IMR-90 (cell line): ENCODE measurements at regions not wholly inside any gene's neighbourhood (a gene's known extent, or its start where the extent isn't known, plus 50 kb on each side); places are given as distances from the start of the nearest gene placed in this dataset.

Source experiments
- ATAC-seq: fragments of 200-7000 bp; cut with Tn5 transposase; 2 replicates; pipeline ENCODE4 v1.9.1; 2020; ENCODE audit warnings: low read depth, mild to moderate bottlenecking, moderate library complexity
- BruUV-seq: library from RNA; stranded (reverse); fragments of 400-500 nt; replicated peaks from 2 replicates; lab custom pipeline; 2021; lab: Mats Ljungman, UMichigan
- CTCF ChIA-PET: fragments of 300-600 bp; formaldehyde crosslinking; extraction: SDS; loops from one replicate; lab custom pipeline; 2021; ENCODE audit warnings: antibody characterized with exemption; lab: Yijun Ruan, JAX
- POLR2A ChIA-PET: fragments of 300-600 bp; sonication (Branson Sonifier 250); formaldehyde crosslinking; loops from one replicate; lab custom pipeline; 2022; ENCODE audit warnings: antibody characterized with exemption; ENCODE audit not compliant: unreplicated experiment; lab: Charles Lee
- DNase-seq: peaks from one replicate; pipeline ENCODE4 v3.0.0; 2013
- H2AFZ ChIP-seq: replicated peaks from 2 replicates; pipeline ENCODE3; 2013; ENCODE audit warnings: low read length, mild to moderate bottlenecking; ENCODE audit not compliant: poor library complexity
- H2AK5ac ChIP-seq: 2 replicates; pipeline ENCODE4 v1.6.1; 2013; ENCODE audit warnings: low read depth, low read length, inconsistent platforms
- H2AK9ac ChIP-seq: replicated peaks from 2 replicates; pipeline ENCODE3; 2013; ENCODE audit warnings: mild to moderate bottlenecking, low read depth, low read length, moderate library complexity; ENCODE audit not compliant: poor library complexity
- H2BK120ac ChIP-seq: 2 replicates; pipeline ENCODE4 v1.6.1; 2013; ENCODE audit warnings: low read depth, low read length, inconsistent platforms
- H2BK15ac ChIP-seq: 3 replicates; pipeline ENCODE4 v1.6.1; 2013; ENCODE audit warnings: low read depth, low read length, inconsistent platforms
- H2BK20ac ChIP-seq: 2 replicates; pipeline ENCODE4 v1.6.1; 2013; ENCODE audit warnings: low read depth, mild to moderate bottlenecking, inconsistent platforms, low read length, moderate library complexity
- H2BK5ac ChIP-seq: 2 replicates; pipeline ENCODE4 v1.6.1; 2013; ENCODE audit warnings: mild to moderate bottlenecking, low read depth, low read length, inconsistent platforms; ENCODE audit not compliant: poor library complexity, severe bottlenecking
- H3K14ac ChIP-seq: replicated peaks from 2 replicates; pipeline ENCODE4 v1.6.1; 2013; ENCODE audit warnings: low read depth, low read length, inconsistent platforms
- H3K18ac ChIP-seq: 2 replicates; pipeline ENCODE4 v1.6.1; 2013; ENCODE audit warnings: low read depth, low read length, control low read depth
- H3K23ac ChIP-seq: 2 replicates; pipeline ENCODE4 v1.6.1; 2013; ENCODE audit warnings: low read depth, low read length, inconsistent platforms
- H3K27ac ChIP-seq: 2 replicates; pipeline ENCODE4 v1.5.1; 2013; ENCODE audit warnings: mild to moderate bottlenecking, control low read depth, low read length; ENCODE audit not compliant: insufficient read depth
- H3K27me3 ChIP-seq: 2 replicates; pipeline ENCODE4 v1.6.1; 2013; ENCODE audit warnings: low read length; ENCODE audit not compliant: control insufficient read depth, insufficient read depth
- H3K36me3 ChIP-seq: 2 replicates; pipeline ENCODE4 v1.6.1; 2013; ENCODE audit warnings: low read length, mixed read lengths; ENCODE audit not compliant: control insufficient read depth, insufficient read depth
- H3K4ac ChIP-seq: 2 replicates; pipeline ENCODE4 v1.6.1; 2013; ENCODE audit warnings: low read depth, low read length, inconsistent platforms
- H3K4me1 ChIP-seq: 2 replicates; pipeline ENCODE4 v1.6.1; 2013; ENCODE audit warnings: low read length, mixed read lengths; ENCODE audit not compliant: control insufficient read depth, insufficient read depth
- H3K4me2 ChIP-seq: 2 replicates; pipeline ENCODE4 v1.6.1; 2013; ENCODE audit warnings: low read depth, mild to moderate bottlenecking, control low read depth, low read length, moderate library complexity
- H3K4me3 ChIP-seq: 2 replicates; pipeline ENCODE4 v1.5.1; 2013; ENCODE audit warnings: low read depth, mild to moderate bottlenecking, control low read depth, low read length, moderate library complexity; ENCODE audit not compliant: insufficient read depth
- H3K56ac ChIP-seq: 2 replicates; pipeline ENCODE4 v1.6.1; 2013; ENCODE audit warnings: low read length, inconsistent platforms; ENCODE audit not compliant: insufficient read depth; ENCODE audit errors: extremely low read depth
- H3K79me1 ChIP-seq, 2 experiments: 2 replicates each; pipeline ENCODE4 v1.6.1; 2013; ENCODE audit warnings: low read length in 2 of 2, inconsistent platforms in 1 of 2, low read depth in 1 of 2
- H3K9ac ChIP-seq: 2 replicates; pipeline ENCODE4 v1.6.1; 2013; ENCODE audit warnings: low read depth, low read length, control low read depth
- H3K9me1 ChIP-seq: 2 replicates; pipeline ENCODE4 v1.6.1; 2013; ENCODE audit warnings: low read length, inconsistent platforms; ENCODE audit not compliant: insufficient read depth
- H3K9me3 ChIP-seq: 2 replicates; pipeline ENCODE4 v1.6.1; 2013; ENCODE audit warnings: low read length; ENCODE audit not compliant: control insufficient read depth, insufficient read depth
- H4K20me1 ChIP-seq: 2 replicates; pipeline ENCODE4 v1.6.1; 2013; ENCODE audit warnings: low read length, inconsistent platforms; ENCODE audit not compliant: insufficient read depth
- H4K5ac ChIP-seq: 2 replicates; pipeline ENCODE4 v1.6.1; 2013; ENCODE audit warnings: mild to moderate bottlenecking, low read depth, low read length, control low read depth
- H4K8ac ChIP-seq, 2 experiments: 2 replicates each; pipeline ENCODE4 v1.6.1; 2013; ENCODE audit warnings: low read depth in 2 of 2, low read length in 2 of 2, control low read depth in 1 of 2, inconsistent platforms in 1 of 2
- H4K91ac ChIP-seq: 2 replicates; pipeline ENCODE4 v1.6.1; 2013; ENCODE audit warnings: low read depth, low read length, inconsistent platforms; ENCODE audit not compliant: insufficient read depth
- BHLHE40 ChIP-seq: fragments of 150-350 bp; IDR thresholded peaks from 2 replicates; pipeline ENCODE4 v1.6.1; 2016; ENCODE audit warnings: mild to moderate bottlenecking, low read depth, low read length
- CEBPB ChIP-seq: IDR thresholded peaks from 2 replicates; pipeline ENCODE4 v1.6.1; 2012; ENCODE audit warnings: low read depth, low read length, improper control_type of control experiment
- CHD1 ChIP-seq: IDR thresholded peaks from 2 replicates; pipeline ENCODE4 v1.6.1; 2012; ENCODE audit warnings: low read depth, low read length, improper control_type of control experiment
- CTCF ChIP-seq: conservative IDR thresholded peaks from 2 replicates; pipeline ENCODE4 v1.5.1; 2012; ENCODE audit warnings: mild to moderate bottlenecking, low read depth, low read length, improper control_type of control experiment
- ELK1 ChIP-seq: fragments of 150-350 bp; IDR thresholded peaks from 2 replicates; pipeline ENCODE4 v1.6.1; 2016; ENCODE audit warnings: low read depth, mild to moderate bottlenecking, low read length, moderate library complexity, borderline replicate concordance
- FOS ChIP-seq: fragments of 150-350 bp; IDR thresholded peaks from 2 replicates; pipeline ENCODE4 v1.6.1; 2016; ENCODE audit warnings: low read depth, low read length
- MAFK ChIP-seq: IDR thresholded peaks from 2 replicates; pipeline ENCODE4 v1.6.1; 2012; ENCODE audit warnings: low read depth, low read length, improper control_type of control experiment
- MAZ ChIP-seq: IDR thresholded peaks from 2 replicates; pipeline ENCODE4 v1.6.1; 2012; ENCODE audit warnings: low read depth, mild to moderate bottlenecking, low read length, improper control_type of control experiment, moderate library complexity, borderline replicate concordance
- MXI1 ChIP-seq: IDR thresholded peaks from 2 replicates; pipeline ENCODE4 v1.6.1; 2012; ENCODE audit warnings: low read depth, mild to moderate bottlenecking, low read length, moderate library complexity, borderline replicate concordance
- NFE2L2 ChIP-seq: fragments of 150-350 bp; IDR thresholded peaks from 2 replicates; pipeline ENCODE4 v1.6.1; 2016; ENCODE audit warnings: low read depth, mild to moderate bottlenecking, low read length
- POLR2A ChIP-seq: IDR thresholded peaks from 2 replicates; pipeline ENCODE4 v1.6.1; 2012; ENCODE audit warnings: mild to moderate bottlenecking, low read depth, low read length
- RAD21 ChIP-seq: IDR thresholded peaks from 2 replicates; pipeline ENCODE4 v1.6.1; 2012; ENCODE audit warnings: low read length, improper control_type of control experiment
- RCOR1 ChIP-seq: IDR thresholded peaks from 2 replicates; pipeline ENCODE4 v1.6.1; 2012; ENCODE audit warnings: mild to moderate bottlenecking, low read length, improper control_type of control experiment; ENCODE audit not compliant: insufficient replicate concordance
- RFX5 ChIP-seq: IDR thresholded peaks from 2 replicates; pipeline ENCODE4 v1.8.0; 2012; ENCODE audit warnings: low read depth, mild to moderate bottlenecking, low read length, moderate library complexity
- SMC3 ChIP-seq: fragments of 150-350 bp; IDR thresholded peaks from 2 replicates; pipeline ENCODE4 v1.6.1; 2016; ENCODE audit warnings: low read depth, mild to moderate bottlenecking, antibody characterized with exemption, low read length, moderate library complexity
- USF2 ChIP-seq: fragments of 150-350 bp; IDR thresholded peaks from 2 replicates; pipeline ENCODE4 v1.6.1; 2017; ENCODE audit warnings: mild to moderate bottlenecking, antibody characterized with exemption, low read length, low read depth
- WGBS, 2 experiments: methylation state at CpG; one replicate each; pipeline versions ENCODE4 v1.1.5 to v1.1.7; 2013; ENCODE audit warnings: missing lambda C conversion rate in 2 of 2; ENCODE audit not compliant: insufficient read length in 1 of 2; ENCODE audit errors: extremely low coverage in 2 of 2; 5-methylcytosine and 5-hydroxymethylcytosine counted together
- dilution Hi-C: fragments of 300-500 bp; cut with HindIII; formaldehyde crosslinking; loops from one replicate; pipeline ENCODE4 v1.14.3; 2018; ENCODE audit warnings: low sequenced_read_pairs; ENCODE audit not compliant: unreplicated experiment
- in situ Hi-C: fragments of 300-500 bp; cut with MboI; formaldehyde crosslinking; loops from 3 replicates; pipeline ENCODE4 v1.14.3; 2019; ENCODE audit warnings: low sequenced_read_pairs, inconsistent platforms, mixed read lengths
- intact Hi-C: fragments of 100-400 bp; cut with micrococcal nuclease; formaldehyde crosslinking; loops from 2 replicates; pipeline ENCODE4 v1.10.0; 2022

- Histone ChIP-seq H3K9ac (no peak overlapping the region), H2BK120ac (no peak overlapping the region), H3K79me1 (no peaks in the 10 kb centered on the region), H4K5ac (no peak overlapping the region), H4K20me1 (no peaks in the 10 kb centered on the region), H3K23ac (no peak overlapping the region), H3K9me1 (no peaks in the 10 kb centered on the region), H2AFZ (no peak overlapping the region), H3K14ac (no peak overlapping the region), H3K56ac (no peak overlapping the region), H2BK5ac (no peak overlapping the region), H4K8ac (no peak overlapping the region), H4K91ac (no peak overlapping the region), H2AK9ac (no peak overlapping the region), H3K18ac (no peak overlapping the region), H3K27ac (no peak overlapping the region), H3K27me3 (no peaks in the 10 kb centered on the region), H2AK5ac (no peak overlapping the region), H3K9me3 (no peaks in the 10 kb centered on the region), H2BK20ac (no peak overlapping the region), H3K4me2 (no peak overlapping the region), H3K4me1 (no peaks in the 10 kb centered on the region), H3K36me3 (no peaks in the 10 kb centered on the region), H2BK15ac (no peak overlapping the region), H3K4ac (no peak overlapping the region), H3K4me3 (no peak overlapping the region)
- ATAC-seq (no peak), DNase-seq (no peak)
- ChIA-PET POLR2A (no interaction called here), CTCF (no interaction called here)
- intact Hi-C loops, result no loop called here
- in situ Hi-C loops, result no loop called here
- BruUV-seq, result no TSS peak
- dilution Hi-C loops, result no loop called here
- no CpG with 5 or more reads among the region's 1 CpG for WGBS, 2 experiments
- TF ChIP-seq MXI1 (no peak), SMC3 (no peak), POLR2A (no peak), RFX5 (no peak), RCOR1 (no peak), MAZ (no peak), ELK1 (no peak), CTCF (no peak), CEBPB (no peak), CHD1 (no peak), MAFK (no peak), FOS (no peak), RAD21 (no peak), USF2 (no peak), BHLHE40 (no peak), NFE2L2 (no peak)
Measured at GRCh38 chr3:76264496-76264895, 479.1 kb upstream of the ZNF717 start.
